ENCODE measurements at regions not wholly inside any gene's neighbourhood (a gene's known extent, or its start where the extent isn't known, plus 50 kb on each side); places are given as distances from the start of the nearest gene placed in this dataset.
A peak's percentile ranks its signal among the peaks of the same experiment; 100 is the strongest.
"Not testable (repeated sequence)": the region's sequence is repeated elsewhere in the genome, so short reads cannot be mapped to it uniquely, and the experiment has no call there.

- H3K9me3 Mint-ChIP-seq: no peaks in the 10 kb centered on the region
- H3K4me1 Mint-ChIP-seq: no peaks in the 10 kb centered on the region
- no peak for DNase-seq
- no peak for ATAC-seq
- peaks cover 37% of the 10 kb centered on the region for H3K27me3 Mint-ChIP-seq
- no peak overlapping the region for H3K4me3 Mint-ChIP-seq
- no peak overlapping the region for H3K27ac Mint-ChIP-seq
These were observed 142.6 kb downstream of the EMP1 start for GRCh38 chr12:13339091-13339490.

GRCh38 chr12:13337791-13338190 lies 141.3 kb downstream of the EMP1 start:
- Mint-ChIP-seq H3K9me3 (no peaks in the 10 kb centered on the region), H3K27me3 (peaks cover 39% of the 10 kb centered on the region), H3K4me1 (no peaks in the 10 kb centered on the region), H3K4me3 (no peak overlapping the region), H3K27ac (no peak overlapping the region)
- ATAC-seq: peak; percentile 14
- DNase-seq: no peak

- ATAC-seq (no peak), DNase-seq (no peak)
- Mint-ChIP-seq H3K27me3 (peaks cover 28% of the 10 kb centered on the region), H3K27ac (no peak overlapping the region), H3K9me3 (peaks cover 0 to 4% of the 10 kb centered on the region in 2 donors), H3K4me1 (no peaks in the 10 kb centered on the region), H3K4me3 (no peak overlapping the region)
These were observed 139.7 kb downstream of the EMP1 start for GRCh38 chr12:13336216-13336615.

- ATAC-seq (no peak), DNase-seq (no peak)
- no peak overlapping the region for H3K27ac Mint-ChIP-seq
- H3K27me3 Mint-ChIP-seq: peaks cover 31% of the 10 kb centered on the region
- H3K4me1 Mint-ChIP-seq: no peaks in the 10 kb centered on the region
- H3K9me3 Mint-ChIP-seq: peaks cover 0 to 6% of the 10 kb centered on the region in 2 donors
- H3K4me3 Mint-ChIP-seq: no peak overlapping the region
These were observed 132.0 kb downstream of the EMP1 start for GRCh38 chr12:13328535-13328934.

GRCh38 chr12:13326076-13326475 lies 129.6 kb downstream of the EMP1 start:
- Mint-ChIP-seq H3K27me3 (peaks cover 41% of the 10 kb centered on the region), H3K27ac (no peak overlapping the region), H3K9me3 (peaks cover 0 to under 1% of the 10 kb centered on the region in 2 donors), H3K4me1 (no peaks in the 10 kb centered on the region), H3K4me3 (no peak overlapping the region)
- no peak for DNase-seq
- no peak for ATAC-seq

GRCh38 chr12:13325037-13325436 lies 128.5 kb downstream of the EMP1 start:
- not testable (repeated sequence) for H3K4me3 Mint-ChIP-seq, ATAC-seq, H3K9me3 Mint-ChIP-seq, H3K27ac Mint-ChIP-seq, DNase-seq, H3K4me1 Mint-ChIP-seq
- H3K27me3 Mint-ChIP-seq: peaks cover 36% of the 10 kb centered on the region

- ATAC-seq (no peak), DNase-seq (no peak)
- Mint-ChIP-seq H3K4me1 (no peaks in the 10 kb centered on the region), H3K4me3 (no peak overlapping the region), H3K9me3 (no peaks in the 10 kb centered on the region), H3K27ac (no peak overlapping the region), H3K27me3 (peaks cover 20% of the 10 kb centered on the region)
These were observed 121.9 kb downstream of the EMP1 start for GRCh38 chr12:13318231-13319015.

- Mint-ChIP-seq H3K4me3 (no peak overlapping the region), H3K27me3 (peaks cover 19% of the 10 kb centered on the region), H3K4me1 (no peaks in the 10 kb centered on the region), H3K9me3 (no peaks in the 10 kb centered on the region), H3K27ac (no peak overlapping the region)
- no peak for DNase-seq
- ATAC-seq: no peak
These were observed 120.2 kb downstream of the EMP1 start for GRCh38 chr12:13316587-13317246.

- H3K27ac Mint-ChIP-seq: no peak overlapping the region
- no peak for DNase-seq
- no peak overlapping the region for H3K4me3 Mint-ChIP-seq
- H3K27me3 Mint-ChIP-seq: peaks cover 16% of the 10 kb centered on the region
- no peak for ATAC-seq
- H3K4me1 Mint-ChIP-seq: no peaks in the 10 kb centered on the region
- H3K9me3 Mint-ChIP-seq: no peaks in the 10 kb centered on the region
These were observed 117.4 kb downstream of the EMP1 start for GRCh38 chr12:13313886-13314285.

GRCh38 chr12:13311551-13311950 lies 115.0 kb downstream of the EMP1 start:
- DNase-seq: no peak
- Mint-ChIP-seq H3K27me3 (peaks cover 35% of the 10 kb centered on the region), H3K27ac (peak overlapping the region in 1 of 2 donors; percentile 74), H3K4me3 (no peak overlapping the region), H3K9me3 (no peaks in the 10 kb centered on the region), H3K4me1 (no peaks in the 10 kb centered on the region)
- no peak for ATAC-seq

- no peak overlapping the region for H3K27ac Mint-ChIP-seq
- H3K27me3 Mint-ChIP-seq: peaks cover 52% of the 10 kb centered on the region
- H3K4me3 Mint-ChIP-seq: no peak overlapping the region
- no peaks in the 10 kb centered on the region for H3K4me1 Mint-ChIP-seq
- DNase-seq: no peak
- H3K9me3 Mint-ChIP-seq: no peaks in the 10 kb centered on the region
- ATAC-seq: no peak
These were observed 110.8 kb downstream of the EMP1 start for GRCh38 chr12:13307143-13307816.

GRCh38 chr12:13304924-13305323 lies 108.4 kb downstream of the EMP1 start:
- no peak overlapping the region for H3K27ac Mint-ChIP-seq
- peaks cover 40% of the 10 kb centered on the region for H3K27me3 Mint-ChIP-seq
- H3K4me1 Mint-ChIP-seq: no peaks in the 10 kb centered on the region
- no peak overlapping the region for H3K4me3 Mint-ChIP-seq
- DNase-seq (no peak), ATAC-seq (no peak)
- no peaks in the 10 kb centered on the region for H3K9me3 Mint-ChIP-seq

GRCh38 chr12:13299457-13299856 lies 102.9 kb downstream of the EMP1 start:
- H3K27ac Mint-ChIP-seq: no peak overlapping the region
- DNase-seq (no peak), ATAC-seq (no peak)
- peaks cover 21% of the 10 kb centered on the region for H3K27me3 Mint-ChIP-seq
- H3K4me1 Mint-ChIP-seq: no peaks in the 10 kb centered on the region
- H3K4me3 Mint-ChIP-seq: no peak overlapping the region
- no peaks in the 10 kb centered on the region for H3K9me3 Mint-ChIP-seq

GRCh38 chr12:13293096-13293495 lies 96.6 kb downstream of the EMP1 start:
- no peak overlapping the region for H3K27ac Mint-ChIP-seq
- ATAC-seq: no peak
- H3K4me1 Mint-ChIP-seq: no peaks in the 10 kb centered on the region
- H3K27me3 Mint-ChIP-seq: peaks cover 10% of the 10 kb centered on the region
- no peak for DNase-seq
- H3K9me3 Mint-ChIP-seq: no peaks in the 10 kb centered on the region
- no peak overlapping the region for H3K4me3 Mint-ChIP-seq

GRCh38 chr12:13289653-13290289 lies 93.2 kb downstream of the EMP1 start:
- Mint-ChIP-seq H3K4me3 (no peak overlapping the region), H3K27me3 (no peaks in the 10 kb centered on the region), H3K27ac (no peak overlapping the region), H3K4me1 (no peaks in the 10 kb centered on the region), H3K9me3 (no peaks in the 10 kb centered on the region)
- ATAC-seq: peak; percentile 39
- no peak for DNase-seq
